HK-2 (cell line): ENCODE measurements at regions not wholly inside any gene's neighbourhood (a gene's known extent, or its start where the extent isn't known, plus 50 kb on each side); places are given as distances from the start of the nearest gene placed in this dataset.
"Not testable (repeated sequence)": the region's sequence is repeated elsewhere in the genome, so short reads cannot be mapped to it uniquely, and the experiment has no call there.

ENCODE experiments used
- DNase-seq: peaks from one replicate; pipeline ENCODE4 v3.0.0-alpha.2; 2018; ENCODE audit not compliant: unreplicated experiment

GRCh38 chr4:118504927-118505326 lies 152.1 kb upstream of the PRSS12 start:
- not testable (repeated sequence) for DNase-seq

GRCh38 chr4:118505491-118505890 lies 152.7 kb upstream of the PRSS12 start:
- DNase-seq = not testable (repeated sequence)

GRCh38 chr4:118512870-118513269 lies 160.1 kb upstream of the PRSS12 start:
- not testable (repeated sequence) for DNase-seq

- not testable (repeated sequence) for DNase-seq
Measured at GRCh38 chr4:118514332-118514731, 161.5 kb upstream of the PRSS12 start.

GRCh38 chr4:118516107-118516506 lies 163.3 kb upstream of the PRSS12 start:
- not testable (repeated sequence) for DNase-seq

GRCh38 chr4:118530107-118530506 lies 155.1 kb upstream of the METTL14 start:
- DNase-seq = not testable (repeated sequence)

- DNase-seq = not testable (repeated sequence)
Measured at GRCh38 chr4:118531947-118532346, 153.2 kb upstream of the METTL14 start.

GRCh38 chr4:118535788-118536187 lies 149.4 kb upstream of the METTL14 start:
- not testable (repeated sequence) for DNase-seq

- not testable (repeated sequence) for DNase-seq
Measured at GRCh38 chr4:118539412-118540077, 145.6 kb upstream of the METTL14 start.

- not testable (repeated sequence) for DNase-seq
Measured at GRCh38 chr4:118556576-118556975, 128.6 kb upstream of the METTL14 start.

- DNase-seq = peak; percentile 63
Measured at GRCh38 chr4:118557298-118557851, 127.8 kb upstream of the METTL14 start.

- not testable (repeated sequence) for DNase-seq
Measured at GRCh38 chr4:118558188-118558587, 127.0 kb upstream of the METTL14 start.

- not testable (repeated sequence) for DNase-seq
Measured at GRCh38 chr4:118561559-118561958, 123.6 kb upstream of the METTL14 start.

- DNase-seq = not testable (repeated sequence)
Measured at GRCh38 chr4:118566003-118566513, 119.1 kb upstream of the METTL14 start.

GRCh38 chr4:118572991-118573390 lies 112.2 kb upstream of the METTL14 start:
- DNase-seq = not testable (repeated sequence)

- not testable (repeated sequence) for DNase-seq
Measured at GRCh38 chr4:118574251-118574913, 110.8 kb upstream of the METTL14 start.

GRCh38 chr4:118575057-118575456 lies 110.1 kb upstream of the METTL14 start:
- not testable (repeated sequence) for DNase-seq

- DNase-seq = not testable (repeated sequence)
Measured at GRCh38 chr4:118575726-118576125, 109.5 kb upstream of the METTL14 start.

- DNase-seq = not testable (repeated sequence)
Measured at GRCh38 chr4:118576709-118577219, 108.4 kb upstream of the METTL14 start.

- DNase-seq = no peak
Measured at GRCh38 chr4:118585015-118585414, 100.2 kb upstream of the METTL14 start.

GRCh38 chr4:118586357-118586790 lies 98.8 kb upstream of the METTL14 start:
- no peak for DNase-seq

- no peak for DNase-seq
Measured at GRCh38 chr4:118587116-118587831, 97.9 kb upstream of the METTL14 start.
